Endodermal cell (in vitro differentiated cells): ENCODE measurements at regions not wholly inside any gene's neighbourhood (a gene's known extent, or its start where the extent isn't known, plus 50 kb on each side); places are given as distances from the start of the nearest gene placed in this dataset.

Source experiments
- DNase-seq: peaks from one replicate; pipeline ENCODE4 v3.0.0-alpha.2; 2017
- H3K27ac ChIP-seq: 2 replicates; pipeline ENCODE4 v1.5.1; 2013; ENCODE audit warnings: mild to moderate bottlenecking, low read depth, low read length, moderate library complexity
- H3K27me3 ChIP-seq: 2 replicates; pipeline ENCODE4 v1.6.1; 2013; ENCODE audit warnings: mild to moderate bottlenecking, low read length, moderate library complexity; ENCODE audit not compliant: insufficient read depth, control insufficient read depth, poor library complexity, severe bottlenecking
- H3K36me3 ChIP-seq: 2 replicates; pipeline ENCODE4 v1.7.0; 2013; ENCODE audit warnings: mild to moderate bottlenecking, low read length, moderate library complexity; ENCODE audit not compliant: control insufficient read depth, insufficient read depth
- H3K4me1 ChIP-seq: one replicate; pipeline ENCODE4 v1.7.0; 2013; ENCODE audit warnings: low read length; ENCODE audit not compliant: control insufficient read depth, insufficient read depth
- H3K4me3 ChIP-seq: 2 replicates; pipeline ENCODE4 v1.5.1; 2013; ENCODE audit warnings: mild to moderate bottlenecking, low read length, moderate library complexity
- H3K9ac ChIP-seq: 2 replicates; pipeline ENCODE4 v1.6.1; 2013; ENCODE audit warnings: mild to moderate bottlenecking, low read length, moderate library complexity; ENCODE audit not compliant: poor library complexity, severe bottlenecking; ENCODE audit errors: extremely low read depth
- H3K9me3 ChIP-seq: 2 replicates; pipeline ENCODE4 v1.6.1; 2013; ENCODE audit warnings: mild to moderate bottlenecking, low read length, moderate library complexity; ENCODE audit not compliant: control insufficient read depth
- H3K27ac Mint-ChIP-seq: 2 replicates; pipeline ENCODE4 v1.8.0; 2020; ENCODE audit warnings: mixed read lengths
- H3K27me3 Mint-ChIP-seq: 2 replicates; pipeline ENCODE4 v1.8.0; 2021; ENCODE audit warnings: mild to moderate bottlenecking, mixed read lengths; ENCODE audit not compliant: insufficient read depth
- H3K36me3 Mint-ChIP-seq: 2 replicates; pipeline ENCODE4 v1.8.0; 2020; ENCODE audit warnings: low read depth, mixed read lengths
- H3K4me1 Mint-ChIP-seq: 2 replicates; pipeline ENCODE4 v1.8.0; 2020; ENCODE audit warnings: mixed read lengths
- H3K4me3 Mint-ChIP-seq: 2 replicates; pipeline ENCODE4 v1.8.0; 2020; ENCODE audit warnings: mild to moderate bottlenecking, moderate library complexity, mixed read lengths
- H3K9me3 Mint-ChIP-seq: 2 replicates; pipeline ENCODE4 v1.8.0; 2020; ENCODE audit warnings: mild to moderate bottlenecking, mixed read lengths
- WGBS, 2 experiments: methylation state at CpG; one replicate each; pipeline versions ENCODE4 v1.1.5 to v1.1.7; 2013; ENCODE audit warnings: missing lambda C conversion rate in 2 of 2, mixed read lengths in 1 of 2; ENCODE audit not compliant: insufficient coverage in 1 of 2, insufficient read length in 1 of 2; 5-methylcytosine and 5-hydroxymethylcytosine counted together
- TF ChIP-seq, protein P1 (sequence below): fragments of 200-600 bp; sonication (generic); conservative IDR thresholded peaks from 2 replicates; pipeline ENCODE4 v1.5.0; 2021; ENCODE audit warnings: antibody characterized with exemption, mild to moderate bottlenecking

DNA sequence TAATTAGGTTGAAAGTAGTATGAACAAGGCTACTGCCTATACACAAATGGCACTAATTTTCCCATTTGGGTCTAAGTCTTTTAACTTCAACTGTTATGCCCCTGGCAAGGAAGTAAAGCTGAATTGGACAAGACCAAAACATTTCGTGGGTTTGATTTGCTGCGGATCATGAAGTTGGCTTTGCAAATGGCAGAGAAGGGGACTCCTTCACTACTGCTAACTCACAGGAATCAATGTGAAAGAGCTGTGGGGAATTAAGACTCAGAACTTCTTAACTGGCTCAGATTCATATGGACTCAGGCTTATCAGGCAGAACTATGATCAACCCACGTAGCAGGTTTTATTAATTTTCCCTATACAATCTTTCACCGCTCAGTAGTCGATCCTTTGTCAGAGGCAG lies 73.8 kb upstream of the IFNE start:
- WGBS, 2 experiments, result 94 to 95% methylated on average over 4 to 5 of the region's 5 CpGs
- H3K9me3 Mint-ChIP-seq, result no peaks in the 10 kb centered on the region
- H3K4me1 Mint-ChIP-seq, result peaks cover 46% of the 10 kb centered on the region
- H3K27me3 Mint-ChIP-seq, result peaks cover 6% of the 10 kb centered on the region
- H3K4me1 ChIP-seq, result no peaks in the 10 kb centered on the region
- no peaks in the 10 kb centered on the region for H3K36me3 Mint-ChIP-seq
- H3K4me3 Mint-ChIP-seq, result no peak overlapping the region
- H3K9me3 ChIP-seq, result no peaks in the 10 kb centered on the region
- no peak overlapping the region for H3K27ac ChIP-seq
- no peak for DNase-seq
- no peak overlapping the region for H3K9ac ChIP-seq
- peaks cover 10% of the 10 kb centered on the region for H3K27me3 ChIP-seq
- TF ChIP-seq, protein P1, sequence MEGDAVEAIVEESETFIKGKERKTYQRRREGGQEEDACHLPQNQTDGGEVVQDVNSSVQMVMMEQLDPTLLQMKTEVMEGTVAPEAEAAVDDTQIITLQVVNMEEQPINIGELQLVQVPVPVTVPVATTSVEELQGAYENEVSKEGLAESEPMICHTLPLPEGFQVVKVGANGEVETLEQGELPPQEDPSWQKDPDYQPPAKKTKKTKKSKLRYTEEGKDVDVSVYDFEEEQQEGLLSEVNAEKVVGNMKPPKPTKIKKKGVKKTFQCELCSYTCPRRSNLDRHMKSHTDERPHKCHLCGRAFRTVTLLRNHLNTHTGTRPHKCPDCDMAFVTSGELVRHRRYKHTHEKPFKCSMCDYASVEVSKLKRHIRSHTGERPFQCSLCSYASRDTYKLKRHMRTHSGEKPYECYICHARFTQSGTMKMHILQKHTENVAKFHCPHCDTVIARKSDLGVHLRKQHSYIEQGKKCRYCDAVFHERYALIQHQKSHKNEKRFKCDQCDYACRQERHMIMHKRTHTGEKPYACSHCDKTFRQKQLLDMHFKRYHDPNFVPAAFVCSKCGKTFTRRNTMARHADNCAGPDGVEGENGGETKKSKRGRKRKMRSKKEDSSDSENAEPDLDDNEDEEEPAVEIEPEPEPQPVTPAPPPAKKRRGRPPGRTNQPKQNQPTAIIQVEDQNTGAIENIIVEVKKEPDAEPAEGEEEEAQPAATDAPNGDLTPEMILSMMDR, result no peak
- peak overlapping the region; percentile 46 for H3K27ac Mint-ChIP-seq
- no peaks in the 10 kb centered on the region for H3K36me3 ChIP-seq
- H3K4me3 ChIP-seq, result peak overlapping the region; percentile 93

GRCh38 chr9:21556581-21557427 lies 74.7 kb upstream of the IFNE start:
- peaks cover 6% of the 10 kb centered on the region for H3K27me3 Mint-ChIP-seq

DNA sequence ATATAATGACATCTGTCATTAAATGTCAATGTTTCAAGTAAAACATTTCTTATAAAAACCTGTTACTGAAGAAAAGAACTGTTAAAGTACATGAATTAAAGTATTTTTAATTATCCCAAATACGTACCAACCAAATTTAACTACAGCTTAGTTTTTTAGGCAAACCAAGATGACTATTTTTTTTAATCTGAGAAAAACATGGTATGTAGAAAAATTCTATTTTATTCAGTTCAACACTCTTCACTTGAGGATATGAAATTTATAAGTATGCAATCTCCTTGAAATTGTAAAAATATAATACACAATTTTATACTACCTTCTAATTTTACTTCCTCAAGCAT lies 75.3 kb upstream of the IFNE start:
- Mint-ChIP-seq H3K27me3 (peaks cover 6% of the 10 kb centered on the region), H3K4me1 (peaks cover 34% of the 10 kb centered on the region), H3K27ac (no peak overlapping the region), H3K9me3 (no peaks in the 10 kb centered on the region), H3K4me3 (peak overlapping the region; percentile 75), H3K36me3 (no peaks in the 10 kb centered on the region)
- Histone ChIP-seq H3K27ac (no peak overlapping the region), H3K27me3 (peaks cover 10% of the 10 kb centered on the region), H3K4me1 (no peaks in the 10 kb centered on the region), H3K4me3 (peak overlapping the region; percentile 93), H3K9me3 (no peaks in the 10 kb centered on the region), H3K9ac (peak overlapping the region; percentile 50), H3K36me3 (no peaks in the 10 kb centered on the region)
- no CpG with 5 or more reads among the region's 1 CpG for WGBS, 2 experiments
- no peak for DNase-seq
- TF ChIP-seq, protein P1, result no peak

More at GRCh38 chr9:21556581-21557427, 74.7 kb upstream of the IFNE start:
- Mint-ChIP-seq H3K9me3 (no peaks in the 10 kb centered on the region), H3K4me3 (peak overlapping the region; percentile 75), H3K27ac (no peak overlapping the region), H3K36me3 (no peaks in the 10 kb centered on the region), H3K4me1 (peaks cover 38% of the 10 kb centered on the region)
- WGBS, 2 experiments, result 71 to 82% methylated on average over 1 to 4 of the region's 4 CpGs
- DNase-seq, result no peak
- peak overlapping the region; percentile 93 for H3K4me3 ChIP-seq
- no peak overlapping the region for H3K27ac ChIP-seq
- no peaks in the 10 kb centered on the region for H3K36me3 ChIP-seq
- peak overlapping the region; percentile 50 for H3K9ac ChIP-seq
- H3K27me3 ChIP-seq, result peaks cover 10% of the 10 kb centered on the region
- H3K4me1 ChIP-seq, result no peaks in the 10 kb centered on the region
- no peaks in the 10 kb centered on the region for H3K9me3 ChIP-seq
- TF ChIP-seq, protein P1, result no peak
